Psoas muscle (tissue), 7 donors: ENCODE measurements at regions not wholly inside any gene's neighbourhood (a gene's known extent, or its start where the extent isn't known, plus 50 kb on each side); places are given as distances from the start of the nearest gene placed in this dataset.

Experiments
- ATAC-seq, 4 donors: fragments of 200-7000 bp; cut with Tn5 transposase; one replicate each; pipeline ENCODE4 v1.9.1; 2020; ENCODE audit warnings: moderate library complexity in 3 of 4, mild to moderate bottlenecking in 2 of 4
- DNase-seq, 2 donors: peaks; one replicate each; pipeline ENCODE4 v3.0.0-alpha.2; 2020
- H3K27ac ChIP-seq: fragments of 200-600 bp; one replicate; pipeline ENCODE4 v1.8.0; 2022
- H3K27me3 ChIP-seq, 3 donors: fragments of 200-600 bp in 1 of 3; one replicate each; pipeline versions ENCODE4 v1.6.1 to v1.8.0; 2013 to 2022; ENCODE audit warnings: low read length in 2 of 3, mild to moderate bottlenecking in 2 of 3, moderate library complexity in 1 of 3; ENCODE audit not compliant: insufficient read depth in 3 of 3
- H3K36me3 ChIP-seq, 2 donors: fragments of 200-600 bp in 1 of 2; one replicate each; pipeline versions ENCODE4 v1.6.1 to v1.8.0; 2013 to 2022; ENCODE audit warnings: low read depth in 1 of 2, mild to moderate bottlenecking in 1 of 2, moderate library complexity in 1 of 2; ENCODE audit not compliant: insufficient read depth in 1 of 2
- H3K4me1 ChIP-seq: fragments of 200-600 bp; one replicate; pipeline ENCODE4 v1.8.0; 2022
- H3K4me3 ChIP-seq: fragments of 200-600 bp; one replicate; pipeline ENCODE4 v1.8.0; 2022; ENCODE audit warnings: mild to moderate bottlenecking
- H3K9me3 ChIP-seq: fragments of 200-600 bp; one replicate; pipeline ENCODE4 v1.8.0; 2022
- CTCF ChIP-seq: fragments of 200-600 bp; IDR thresholded peaks from one replicate; pipeline ENCODE4 v1.8.0; 2022; ENCODE audit warnings: antibody characterized with exemption
- WGBS, 3 donors: extraction: QIAGEN DNeasy Blood & Tissue Kit; methylation state at CpG; one replicate each; pipeline versions ENCODE4 v1.1.6 to v1.1.7; 2013; 5-methylcytosine and 5-hydroxymethylcytosine counted together
- intact Hi-C, 2 donors: fragments of 100-400 bp; cut with DNase I; formaldehyde crosslinking; loops; one replicate each; pipeline versions ENCODE4 v1.11.0 to v1.14.2; 2022
- donor health status: healthy with polysubstance abuse.
- donor health status: DM: no; HTN: no; CAD: no; lungs with moderate emphysema.
- donor health status: Bipolar disorder and iron deficiency.
- donor health status: healthy.
- donor health status: DM: yes; HTN: yes; CAD: no.
- donor health status: DM: no; HTN: no; CAD: no.
- donor health status: DM: yes; HTN: yes; CAD: no.

GRCh38 chr2:19131871-19132270 lies 226.6 kb downstream of the OSR1 start:
- H3K27ac ChIP-seq, result no peak overlapping the region
- ATAC-seq (no peak), DNase-seq (no peak)
- intact Hi-C loops, result no loop called here
- 78 to 85% (median 83%) methylated on average over 5 of the region's 5 CpGs for WGBS, 3 donors
- no peaks in the 10 kb centered on the region for H3K4me1 ChIP-seq
- H3K27me3 ChIP-seq, result no peaks in the 10 kb centered on the region
- TF ChIP-seq CTCF, result no peak
- peaks cover 6% of the 10 kb centered on the region for H3K9me3 ChIP-seq
- no peaks in the 10 kb centered on the region for H3K36me3 ChIP-seq
- no peak overlapping the region for H3K4me3 ChIP-seq

- TF ChIP-seq CTCF, result no peak
- intact Hi-C loops, result no loop called here
- Histone ChIP-seq H3K27me3 (no peaks in the 10 kb centered on the region), H3K36me3 (no peaks in the 10 kb centered on the region), H3K4me1 (no peaks in the 10 kb centered on the region), H3K9me3 (no peaks in the 10 kb centered on the region), H3K4me3 (no peak overlapping the region), H3K27ac (no peak overlapping the region)
- DNase-seq (no peak), ATAC-seq (no peak)
- 70 to 92% (median 81%) methylated on average over 4 of the region's 4 CpGs for WGBS, 3 donors
These were observed 230.3 kb downstream of the OSR1 start for GRCh38 chr2:19128148-19128547.

- TF ChIP-seq CTCF, result no peak
- H3K27ac ChIP-seq, result no peak overlapping the region
- H3K9me3 ChIP-seq, result no peaks in the 10 kb centered on the region
- ATAC-seq (no peak), DNase-seq (no peak)
- H3K4me3 ChIP-seq, result no peak overlapping the region
- WGBS, 3 donors, result 68 to 88% (median 72%) methylated on average over 3 of the region's 3 CpGs
- intact Hi-C loops, result no loop called here
- no peaks in the 10 kb centered on the region for H3K4me1 ChIP-seq
- no peaks in the 10 kb centered on the region for H3K27me3 ChIP-seq
- H3K36me3 ChIP-seq, result no peaks in the 10 kb centered on the region
These were observed 230.8 kb downstream of the OSR1 start for GRCh38 chr2:19127616-19128015.

GRCh38 chr2:19125901-19126680 lies 232.3 kb downstream of the OSR1 start:
- Histone ChIP-seq H3K4me1 (no peaks in the 10 kb centered on the region), H3K9me3 (no peaks in the 10 kb centered on the region), H3K36me3 (no peaks in the 10 kb centered on the region), H3K4me3 (no peak overlapping the region), H3K27me3 (no peaks in the 10 kb centered on the region), H3K27ac (no peak overlapping the region)
- no peak for TF ChIP-seq CTCF
- intact Hi-C loops, result no loop called here
- no peak for ATAC-seq
- DNase-seq, result no peak
- 83 to 89% (median 88%) methylated on average over 9 of the region's 9 CpGs for WGBS, 3 donors

GRCh38 chr2:19124135-19124534 lies 234.3 kb downstream of the OSR1 start:
- DNase-seq, result no peak
- no peaks in the 10 kb centered on the region for H3K9me3 ChIP-seq
- no peaks in the 10 kb centered on the region for H3K27me3 ChIP-seq
- intact Hi-C loops, result no loop called here
- 80 to 93% (median 86%) methylated on average over 5 of the region's 5 CpGs for WGBS, 3 donors
- no peak for ATAC-seq
- no peak for TF ChIP-seq CTCF
- no peak overlapping the region for H3K27ac ChIP-seq
- H3K4me1 ChIP-seq, result no peaks in the 10 kb centered on the region
- H3K36me3 ChIP-seq, result no peaks in the 10 kb centered on the region
- H3K4me3 ChIP-seq, result no peak overlapping the region
